HEK293 (cell line): ENCODE measurements at regions not wholly inside any gene's neighbourhood (a gene's known extent, or its start where the extent isn't known, plus 50 kb on each side); places are given as distances from the start of the nearest gene placed in this dataset.

ENCODE experiments used
- CTCF ChIA-PET: fragments of 350-600 bp; formaldehyde crosslinking; extraction: SDS; loops from one replicate; lab custom pipeline; 2021; ENCODE audit warnings: antibody characterized with exemption; lab: Yijun Ruan, JAX
- POLR2A ChIA-PET: fragments of 300-600 bp; formaldehyde crosslinking; extraction: SDS; loops from one replicate; lab custom pipeline; 2020; ENCODE audit warnings: antibody characterized with exemption, inconsistent platforms; lab: Yijun Ruan, JAX
- H3K27ac ChIP-seq: fragments of 200-500 bp; sonication (Bioruptor generic); 2 replicates; pipeline ENCODE4 v1.5.1; 2014; ENCODE audit warnings: low read depth, low read length, control low read depth, inconsistent platforms; ENCODE audit errors: extremely low read depth
- H3K36me3 ChIP-seq, 2 experiments: fragments of 200-500 bp in 1 of 2; sonication (Bioruptor generic) in 1 of 2; 1 replicate in 1 of 2; 2 replicates in 1 of 2; pipeline ENCODE4 v1.5.1; 2014 to 2017; ENCODE audit warnings: inconsistent platforms in 2 of 2, low read length in 2 of 2; ENCODE audit not compliant: control insufficient read depth in 2 of 2, insufficient read depth in 1 of 2
- H3K4me1 ChIP-seq: fragments of 200-500 bp; sonication (Bioruptor generic); 2 replicates; pipeline ENCODE4 v1.5.1; 2014; ENCODE audit warnings: mild to moderate bottlenecking, low read length, inconsistent platforms; ENCODE audit not compliant: control insufficient read depth, insufficient read depth
- H3K4me3 ChIP-seq: 2 replicates; pipeline ENCODE4 v1.5.1; 2011; ENCODE audit warnings: low read depth, mild to moderate bottlenecking, control low read depth, low read length, moderate library complexity
- H3K9me3 ChIP-seq: fragments of 200-500 bp; sonication (Bioruptor generic); 2 replicates; pipeline ENCODE4 v1.5.1; 2014; ENCODE audit warnings: low read depth, low read length, inconsistent platforms; ENCODE audit not compliant: control insufficient read depth, insufficient read depth
- MZF1 ChIP-seq: fragments of 450-650 bp; formaldehyde crosslinking; IDR thresholded peaks from 2 replicates; pipeline ENCODE4 v1.5.1; 2017; ENCODE audit warnings: missing biosample characterization, missing genetic modification characterization, borderline replicate concordance
- PRDM6 ChIP-seq: fragments of 450-650 bp; formaldehyde crosslinking; IDR thresholded peaks from 2 replicates; pipeline ENCODE4 v1.5.1; 2017; ENCODE audit warnings: missing biosample characterization, missing genetic modification characterization
- SCRT1 ChIP-seq: fragments of 450-650 bp; formaldehyde crosslinking; IDR thresholded peaks from 2 replicates; pipeline ENCODE4 v1.5.1; 2016; ENCODE audit warnings: missing biosample characterization, missing genetic modification characterization, borderline replicate concordance
- SCRT2 ChIP-seq: fragments of 450-650 bp; formaldehyde crosslinking; IDR thresholded peaks from 2 replicates; pipeline ENCODE4 v1.5.1; 2016; ENCODE audit warnings: missing biosample characterization, missing genetic modification characterization
- SP2 ChIP-seq: fragments of 450-650 bp; formaldehyde crosslinking; IDR thresholded peaks from 2 replicates; pipeline ENCODE4 v1.5.1; 2016; ENCODE audit warnings: missing biosample characterization, missing genetic modification characterization
- SP7 ChIP-seq: fragments of 450-650 bp; formaldehyde crosslinking; IDR thresholded peaks from 2 replicates; pipeline ENCODE4 v1.5.1; 2016; ENCODE audit warnings: missing biosample characterization, missing genetic modification characterization
- ZBTB26 ChIP-seq: fragments of 450-650 bp; formaldehyde crosslinking; optimal IDR thresholded peaks from 2 replicates; pipeline ENCODE3; 2016; ENCODE audit warnings: missing biosample characterization, mild to moderate bottlenecking, missing genetic modification characterization
- ZBTB48 ChIP-seq: fragments of 450-650 bp; formaldehyde crosslinking; IDR thresholded peaks from 2 replicates; pipeline ENCODE4 v1.5.1; 2016; ENCODE audit warnings: missing biosample characterization, missing genetic modification characterization
- ZBTB7A ChIP-seq: fragments of 450-650 bp; formaldehyde crosslinking; IDR thresholded peaks from 2 replicates; pipeline ENCODE4 v1.5.1; 2016; ENCODE audit warnings: low read depth, missing biosample characterization, missing genetic modification characterization
- ZFP69B ChIP-seq: fragments of 450-650 bp; formaldehyde crosslinking; IDR thresholded peaks from 2 replicates; pipeline ENCODE4 v1.5.1; 2016; ENCODE audit warnings: missing biosample characterization, missing genetic modification characterization
- ZNF114 ChIP-seq: fragments of 450-650 bp; formaldehyde crosslinking; IDR thresholded peaks from 2 replicates; pipeline ENCODE4 v1.5.0; 2017; ENCODE audit warnings: missing biosample characterization, missing genetic modification characterization
- ZNF138 ChIP-seq: fragments of 450-650 bp; formaldehyde crosslinking; IDR thresholded peaks from 2 replicates; pipeline ENCODE4 v1.5.1; 2016; ENCODE audit warnings: missing biosample characterization, missing genetic modification characterization, borderline replicate concordance
- ZNF341 ChIP-seq: fragments of 450-650 bp; formaldehyde crosslinking; IDR thresholded peaks from 2 replicates; pipeline ENCODE4; 2016; ENCODE audit warnings: low read depth, missing biosample characterization, missing genetic modification characterization
- ZNF548 ChIP-seq: fragments of 450-650 bp; formaldehyde crosslinking; IDR thresholded peaks from 2 replicates; pipeline ENCODE4 v1.5.1; 2016; ENCODE audit warnings: missing biosample characterization, missing genetic modification characterization
- ZNF626 ChIP-seq: fragments of 450-650 bp; sonication (Bioruptor Pico); formaldehyde crosslinking; IDR thresholded peaks from 2 replicates; pipeline ENCODE4 v1.5.1; 2018; ENCODE audit warnings: missing biosample characterization, missing genetic modification characterization, inconsistent platforms
- ZNF654 ChIP-seq: fragments of 450-650 bp; formaldehyde crosslinking; IDR thresholded peaks from 2 replicates; pipeline ENCODE4 v1.5.1; 2016; ENCODE audit warnings: low read depth, missing biosample characterization, missing genetic modification characterization
- TF ChIP-seq, protein P1 (sequence below): fragments of 450-650 bp; formaldehyde crosslinking; IDR thresholded peaks from 2 replicates; pipeline ENCODE4 v1.5.1; 2016; ENCODE audit warnings: missing biosample characterization, missing genetic modification characterization

- CTCF ChIA-PET = interaction anchor here (1.2 kb wide), 1 partner anchor 13 kb away, joined by 5 read pairs; no protein-coding TSS in a partner anchor
- no peaks in the 10 kb centered on the region for H3K4me1 ChIP-seq
- no peaks in the 10 kb centered on the region for H3K9me3 ChIP-seq
- H3K27ac ChIP-seq = no peak overlapping the region
- H3K36me3 ChIP-seq = no peaks in the 10 kb centered on the region
- POLR2A ChIA-PET = no interaction called here
- TF ChIP-seq ZNF114 (tag by site-specific recombination) = no peak
- no peak for TF ChIP-seq ZFP69B (tag by site-specific recombination)
- no peak for TF ChIP-seq ZNF138 (tag by site-specific recombination)
- no peak for TF ChIP-seq SP2 (tag by site-specific recombination)
- TF ChIP-seq ZNF548 (tag by site-specific recombination) = no peak
- TF ChIP-seq ZBTB48 (tag by site-specific recombination) = no peak
- H3K4me3 ChIP-seq = no peak overlapping the region
Observed at GRCh38 chr20:59441860-59442810, 141.7 kb downstream of the EDN3 start.

DNA sequence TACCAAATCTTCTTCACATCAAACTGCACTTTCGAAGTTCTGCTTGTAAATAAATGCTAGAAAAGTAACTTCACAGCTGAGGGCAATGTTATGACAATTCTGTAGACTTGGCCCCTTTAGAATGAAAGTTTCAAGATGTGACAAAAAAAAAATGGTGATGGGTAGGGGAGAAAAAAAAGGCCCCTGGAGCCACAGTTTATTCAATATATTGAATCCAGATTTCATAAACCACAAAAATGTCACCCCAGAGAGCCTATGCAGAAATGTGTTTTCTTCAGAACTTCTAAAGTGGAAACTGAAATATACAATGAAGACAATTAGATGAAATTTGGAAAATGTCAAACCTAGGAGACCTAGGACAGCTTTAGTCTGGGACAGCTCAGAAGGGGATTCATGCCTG lies 143.1 kb downstream of the EDN3 start:
- no peak overlapping the region for H3K27ac ChIP-seq
- CTCF ChIA-PET = interaction anchor here (0.7 to 1.2 kb wide), 4 partner anchors 12 to 682 kb away, joined by 3 to 6 read pairs (median 4); no protein-coding TSS in a partner anchor
- no peaks in the 10 kb centered on the region for H3K4me1 ChIP-seq
- TF ChIP-seq SP7 (tag by site-specific recombination) (no peak), ZNF341 (tag by site-specific recombination) (no peak), ZNF626 (tag by site-specific recombination) (no peak), ZNF654 (tag by site-specific recombination) (no peak), PRDM6 (tag by site-specific recombination) (no peak), SCRT2 (tag by site-specific recombination) (no peak), ZBTB7A (tag by site-specific recombination) (no peak), MZF1 (no peak), ZBTB26 (tag by site-specific recombination) (no peak), SCRT1 (tag by site-specific recombination) (no peak)
- TF ChIP-seq, protein P1, sequence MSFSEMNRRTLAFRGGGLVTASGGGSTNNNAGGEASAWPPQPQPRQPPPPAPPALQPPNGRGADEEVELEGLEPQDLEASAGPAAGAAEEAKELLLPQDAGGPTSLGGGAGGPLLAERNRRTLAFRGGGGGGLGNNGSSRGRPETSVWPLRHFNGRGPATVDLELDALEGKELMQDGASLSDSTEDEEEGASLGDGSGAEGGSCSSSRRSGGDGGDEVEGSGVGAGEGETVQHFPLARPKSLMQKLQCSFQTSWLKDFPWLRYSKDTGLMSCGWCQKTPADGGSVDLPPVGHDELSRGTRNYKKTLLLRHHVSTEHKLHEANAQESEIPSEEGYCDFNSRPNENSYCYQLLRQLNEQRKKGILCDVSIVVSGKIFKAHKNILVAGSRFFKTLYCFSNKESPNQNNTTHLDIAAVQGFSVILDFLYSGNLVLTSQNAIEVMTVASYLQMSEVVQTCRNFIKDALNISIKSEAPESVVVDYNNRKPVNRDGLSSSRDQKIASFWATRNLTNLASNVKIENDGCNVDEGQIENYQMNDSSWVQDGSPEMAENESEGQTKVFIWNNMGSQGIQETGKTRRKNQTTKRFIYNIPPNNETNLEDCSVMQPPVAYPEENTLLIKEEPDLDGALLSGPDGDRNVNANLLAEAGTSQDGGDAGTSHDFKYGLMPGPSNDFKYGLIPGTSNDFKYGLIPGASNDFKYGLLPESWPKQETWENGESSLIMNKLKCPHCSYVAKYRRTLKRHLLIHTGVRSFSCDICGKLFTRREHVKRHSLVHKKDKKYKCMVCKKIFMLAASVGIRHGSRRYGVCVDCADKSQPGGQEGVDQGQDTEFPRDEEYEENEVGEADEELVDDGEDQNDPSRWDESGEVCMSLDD (tag by site-specific recombination) = no peak
- POLR2A ChIA-PET = no interaction called here
- no peaks in the 10 kb centered on the region for H3K36me3 ChIP-seq
- H3K4me3 ChIP-seq = no peak overlapping the region
- H3K9me3 ChIP-seq = no peaks in the 10 kb centered on the region
